ENCODE measurements at regions not wholly inside any gene's neighbourhood (a gene's known extent, or its start where the extent isn't known, plus 50 kb on each side); places are given as distances from the start of the nearest gene placed in this dataset.
A peak's percentile ranks its signal among the peaks of the same experiment; 100 is the strongest.

DNA sequence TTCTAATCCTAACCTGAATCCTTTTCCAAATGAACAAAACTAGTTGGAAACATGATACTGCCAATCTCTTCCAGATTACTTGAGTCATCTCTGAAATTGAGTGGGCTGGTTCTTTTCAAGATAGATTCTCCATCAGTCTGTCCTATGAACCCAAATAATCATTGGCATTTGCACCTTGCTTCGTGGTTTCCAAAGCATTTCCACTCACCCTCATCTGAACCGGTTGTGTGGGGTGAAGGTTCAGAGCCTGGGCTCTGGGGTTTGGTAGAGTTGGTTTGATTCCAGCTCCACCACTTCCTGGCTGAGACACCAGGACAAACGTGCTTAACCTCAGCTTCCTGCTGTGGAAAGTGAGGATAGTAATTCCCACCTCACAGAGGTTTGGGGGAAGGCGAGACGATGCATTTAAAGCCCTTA lies 206.4 kb upstream of the E2F8 start:
- peak; percentile 53 for DNase-seq (ENCODE audit: low read depth)
- TF ChIP-seq, protein P1, sequence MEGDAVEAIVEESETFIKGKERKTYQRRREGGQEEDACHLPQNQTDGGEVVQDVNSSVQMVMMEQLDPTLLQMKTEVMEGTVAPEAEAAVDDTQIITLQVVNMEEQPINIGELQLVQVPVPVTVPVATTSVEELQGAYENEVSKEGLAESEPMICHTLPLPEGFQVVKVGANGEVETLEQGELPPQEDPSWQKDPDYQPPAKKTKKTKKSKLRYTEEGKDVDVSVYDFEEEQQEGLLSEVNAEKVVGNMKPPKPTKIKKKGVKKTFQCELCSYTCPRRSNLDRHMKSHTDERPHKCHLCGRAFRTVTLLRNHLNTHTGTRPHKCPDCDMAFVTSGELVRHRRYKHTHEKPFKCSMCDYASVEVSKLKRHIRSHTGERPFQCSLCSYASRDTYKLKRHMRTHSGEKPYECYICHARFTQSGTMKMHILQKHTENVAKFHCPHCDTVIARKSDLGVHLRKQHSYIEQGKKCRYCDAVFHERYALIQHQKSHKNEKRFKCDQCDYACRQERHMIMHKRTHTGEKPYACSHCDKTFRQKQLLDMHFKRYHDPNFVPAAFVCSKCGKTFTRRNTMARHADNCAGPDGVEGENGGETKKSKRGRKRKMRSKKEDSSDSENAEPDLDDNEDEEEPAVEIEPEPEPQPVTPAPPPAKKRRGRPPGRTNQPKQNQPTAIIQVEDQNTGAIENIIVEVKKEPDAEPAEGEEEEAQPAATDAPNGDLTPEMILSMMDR (conservative IDR thresholded peaks at IDR 0.05; ENCODE audit: low read depth, low read length), result no peak
- H3K4me3 ChIP-seq (ENCODE audit: low read depth, low read length), result no peak overlapping the region

DNA sequence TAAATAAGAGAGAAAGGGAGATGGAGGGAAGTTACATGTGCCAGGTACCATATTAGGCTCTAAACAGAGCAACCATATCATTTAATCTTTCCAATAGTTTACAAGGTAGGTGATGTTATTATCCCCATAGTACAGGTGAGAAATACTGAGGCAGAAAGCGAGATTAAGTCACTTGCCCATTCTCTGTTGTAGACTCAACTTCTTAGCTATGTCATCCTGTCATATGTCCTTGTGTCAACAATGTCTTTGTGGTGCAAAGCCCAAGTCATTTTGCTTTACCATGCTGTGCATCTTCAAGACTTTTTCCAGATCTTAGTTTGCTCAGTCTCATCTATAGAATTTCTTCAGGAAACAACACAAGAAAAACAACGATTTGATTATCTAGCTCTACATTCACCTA lies 205.0 kb upstream of the E2F8 start:
- no peak for DNase-seq (ENCODE audit: low read depth)
- TF ChIP-seq, protein P1 (conservative IDR thresholded peaks at IDR 0.05; ENCODE audit: low read depth, low read length), result no peak
- no peak overlapping the region for H3K4me3 ChIP-seq (ENCODE audit: low read depth, low read length)

DNA sequence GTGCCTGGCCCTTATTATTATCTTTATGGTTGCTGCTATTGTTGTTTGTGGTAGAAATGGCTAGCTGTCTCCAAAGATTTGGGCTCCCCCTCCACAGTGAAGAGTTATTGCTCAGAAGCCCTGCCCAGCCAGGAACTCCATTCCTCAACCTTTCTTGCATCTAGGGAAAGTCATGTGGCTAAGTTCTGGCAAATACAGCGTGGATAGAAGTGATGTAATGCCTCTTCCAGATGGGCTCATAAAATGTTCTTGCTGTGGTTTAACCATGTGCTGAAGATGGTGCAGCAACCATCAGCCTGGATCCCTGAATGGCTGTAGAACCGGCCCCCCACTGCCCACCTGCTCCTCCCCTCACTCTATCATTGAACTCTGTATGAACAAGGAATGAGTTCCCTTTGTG lies 203.5 kb upstream of the E2F8 start:
- TF ChIP-seq, protein P1 (conservative IDR thresholded peaks at IDR 0.05; ENCODE audit: low read depth, low read length), result no peak
- DNase-seq (ENCODE audit: low read depth), result peak; percentile 73

DNA sequence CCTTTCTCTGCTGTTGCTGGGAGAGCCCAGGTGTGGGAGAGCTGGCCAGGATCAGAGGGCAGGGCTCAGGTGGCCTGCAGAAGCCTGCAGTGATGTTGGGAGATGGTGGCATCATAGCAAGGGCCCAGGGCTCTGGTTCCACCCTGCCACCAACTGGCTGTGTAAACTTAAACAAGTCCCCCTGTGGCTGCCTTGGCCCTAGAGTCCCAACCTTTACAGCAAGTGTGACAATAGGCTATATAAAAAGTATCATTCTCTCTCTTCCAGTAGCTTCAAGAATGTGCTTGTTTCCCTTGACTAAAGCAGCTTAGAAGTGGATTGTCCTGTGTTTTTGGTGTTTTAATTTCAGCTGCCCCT lies 201.8 kb upstream of the E2F8 start:
- no peak overlapping the region for H3K4me3 ChIP-seq (ENCODE audit: low read depth, low read length)
- TF ChIP-seq, protein P1 (conservative IDR thresholded peaks at IDR 0.05; ENCODE audit: low read depth, low read length), result no peak
- no peak for DNase-seq (ENCODE audit: low read depth)

More for the DNA sequence above, 203.5 kb upstream of the E2F8 start:
- no peak overlapping the region for H3K4me3 ChIP-seq (ENCODE audit: low read depth, low read length)

DNA sequence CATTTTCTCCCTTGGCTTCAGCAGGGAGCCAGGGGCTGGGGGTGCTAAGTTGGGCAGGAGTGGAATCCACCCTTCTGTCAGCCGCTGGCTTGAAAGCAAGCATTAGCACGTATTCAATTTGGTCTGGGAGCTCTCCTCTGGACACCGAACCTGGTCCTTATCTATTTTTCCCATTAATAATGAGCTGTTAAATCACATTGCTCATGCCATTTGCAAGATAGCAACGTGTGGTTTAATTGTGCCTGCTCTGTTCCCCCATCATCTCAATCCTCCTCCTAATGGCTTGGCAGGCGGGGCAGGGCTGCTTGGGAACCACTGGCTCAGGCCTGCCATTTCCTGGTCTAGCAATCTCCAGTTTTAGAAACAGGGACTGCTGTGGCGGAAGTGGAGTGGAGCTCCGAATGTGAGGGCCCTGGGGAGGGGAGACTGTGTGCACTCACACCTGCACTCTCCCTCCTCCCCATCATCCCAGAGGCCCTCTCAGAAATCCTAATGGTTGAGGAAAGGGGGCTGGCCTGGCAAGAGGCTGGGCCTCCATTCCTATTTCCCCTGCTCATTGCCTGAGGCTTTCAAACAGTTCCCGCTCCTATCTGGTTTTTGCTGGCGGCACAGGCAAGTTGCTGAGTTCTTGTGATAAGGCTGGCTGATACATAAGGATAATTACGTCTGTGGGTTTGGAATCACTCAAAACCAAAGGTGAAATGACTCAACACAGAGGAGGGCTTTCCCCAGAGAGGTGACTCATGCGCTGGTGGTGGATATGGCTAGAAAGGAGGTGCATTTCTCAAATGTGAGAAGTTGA lies 201.2 kb upstream of the E2F8 start:
- H3K4me3 ChIP-seq (ENCODE audit: low read depth, low read length), result no peak overlapping the region
- peak; percentile 98 for DNase-seq (ENCODE audit: low read depth)
- TF ChIP-seq, protein P1 (conservative IDR thresholded peaks at IDR 0.05; ENCODE audit: low read depth, low read length), result no peak

DNA sequence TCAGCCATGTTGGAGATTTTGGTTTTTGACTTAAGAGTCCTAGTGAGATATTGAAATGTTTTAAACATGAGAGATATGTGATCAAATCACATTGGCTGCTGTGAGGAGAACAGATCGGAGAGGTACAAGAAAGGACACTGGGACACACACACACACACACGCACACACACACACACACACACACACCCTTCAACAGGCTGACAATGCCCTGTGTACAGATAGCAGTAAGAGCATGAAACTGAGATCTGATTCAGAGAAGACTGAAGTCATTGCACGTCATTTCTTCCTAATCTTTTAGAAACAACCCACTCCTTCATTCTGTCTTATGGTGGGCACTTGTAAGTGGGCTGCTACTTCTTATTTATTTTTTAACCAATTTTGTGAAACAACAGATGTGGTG lies 200.5 kb upstream of the E2F8 start:
- DNase-seq (ENCODE audit: low read depth), result no peak
- H3K4me3 ChIP-seq (ENCODE audit: low read depth, low read length), result no peak overlapping the region
- TF ChIP-seq, protein P1 (conservative IDR thresholded peaks at IDR 0.05; ENCODE audit: low read depth, low read length), result no peak

DNA sequence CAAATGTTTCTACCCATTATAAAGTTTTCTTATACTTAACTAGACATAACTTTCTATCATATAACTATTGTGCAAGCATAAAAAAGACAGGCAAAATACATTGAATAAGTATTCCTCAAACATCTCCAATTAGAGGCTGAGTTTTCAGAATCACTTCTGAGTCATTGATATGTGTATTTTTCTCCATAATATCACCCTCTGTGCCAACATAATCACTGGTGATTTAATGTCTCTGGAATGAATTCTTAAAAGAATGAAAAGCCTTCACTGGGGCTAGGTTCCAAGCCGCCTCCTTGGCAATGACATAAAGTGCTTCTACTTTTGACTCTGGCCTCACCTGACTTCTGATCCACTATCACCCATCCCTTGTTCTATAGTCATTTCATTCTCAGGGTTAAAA lies 197.0 kb upstream of the E2F8 start:
- TF ChIP-seq, protein P1 (conservative IDR thresholded peaks at IDR 0.05; ENCODE audit: low read depth, low read length), result no peak
- no peak overlapping the region for H3K4me3 ChIP-seq (ENCODE audit: low read depth, low read length)
- peak; percentile 76 for DNase-seq (ENCODE audit: low read depth)
